Ectodermal cell (in vitro differentiated cells): ENCODE measurements at regions not wholly inside any gene's neighbourhood (a gene's known extent, or its start where the extent isn't known, plus 50 kb on each side); places are given as distances from the start of the nearest gene placed in this dataset.
"Not testable (repeated sequence)": the region's sequence is repeated elsewhere in the genome, so short reads cannot be mapped to it uniquely, and the experiment has no call there.

Experiments
- H3K27ac ChIP-seq: 2 replicates; pipeline ENCODE4 v1.7.0; 2013; ENCODE audit warnings: mild to moderate bottlenecking, low read depth, low read length; ENCODE audit not compliant: insufficient read depth, poor library complexity, severe bottlenecking
- H3K27me3 ChIP-seq: 2 replicates; pipeline ENCODE4 v1.7.0; 2013; ENCODE audit warnings: mild to moderate bottlenecking, low read length; ENCODE audit not compliant: insufficient read depth, control insufficient read depth, poor library complexity, severe bottlenecking
- H3K36me3 ChIP-seq: one replicate; pipeline ENCODE4 v1.7.0; 2013; ENCODE audit warnings: low read length; ENCODE audit not compliant: control insufficient read depth, insufficient read depth
- H3K4me1 ChIP-seq: one replicate; pipeline ENCODE4 v1.7.0; 2013; ENCODE audit warnings: low read length; ENCODE audit not compliant: control insufficient read depth, insufficient read depth
- H3K4me3 ChIP-seq: 2 replicates; pipeline ENCODE4 v1.7.0; 2013; ENCODE audit warnings: low read depth, low read length, control low read depth; ENCODE audit not compliant: insufficient read depth
- H3K9me3 ChIP-seq: 2 replicates; pipeline ENCODE4 v1.7.0; 2013; ENCODE audit warnings: mild to moderate bottlenecking, low read length, moderate library complexity; ENCODE audit not compliant: control insufficient read depth
- WGBS, 2 experiments: methylation state at CpG; one replicate each; pipeline ENCODE4 v1.1.7; 2013; ENCODE audit warnings: missing lambda C conversion rate in 2 of 2; 5-methylcytosine and 5-hydroxymethylcytosine counted together

GRCh38 chr5:67793418-67793817 lies 422.1 kb upstream of the PIK3R1 start:
- no peaks in the 10 kb centered on the region for H3K36me3 ChIP-seq
- no peaks in the 10 kb centered on the region for H3K9me3 ChIP-seq
- no peak overlapping the region for H3K4me3 ChIP-seq
- no peaks in the 10 kb centered on the region for H3K4me1 ChIP-seq
- no peak overlapping the region for H3K27ac ChIP-seq
- H3K27me3 ChIP-seq = no peaks in the 10 kb centered on the region
- WGBS, 2 experiments = 92 to 95% methylated on average over 1 of the region's 1 CpG

GRCh38 chr5:67792891-67793290 lies 422.7 kb upstream of the PIK3R1 start:
- Histone ChIP-seq H3K4me3 (no peak overlapping the region), H3K27ac (no peak overlapping the region), H3K36me3 (no peaks in the 10 kb centered on the region), H3K4me1 (no peaks in the 10 kb centered on the region), H3K27me3 (no peaks in the 10 kb centered on the region), H3K9me3 (no peaks in the 10 kb centered on the region)
- 81 to 93% methylated on average over 3 of the region's 3 CpGs for WGBS, 2 experiments

- H3K36me3 ChIP-seq = no peaks in the 10 kb centered on the region
- no peak overlapping the region for H3K4me3 ChIP-seq
- H3K9me3 ChIP-seq = no peaks in the 10 kb centered on the region
- no peak overlapping the region for H3K27ac ChIP-seq
- no peaks in the 10 kb centered on the region for H3K4me1 ChIP-seq
- H3K27me3 ChIP-seq = no peaks in the 10 kb centered on the region
- WGBS, 2 experiments = 88 to 93% methylated on average over 4 of the region's 4 CpGs
These were observed 425.2 kb upstream of the PIK3R1 start for GRCh38 chr5:67790390-67790789.

GRCh38 chr5:67779893-67780623 lies 435.5 kb upstream of the PIK3R1 start:
- not testable (repeated sequence) for H3K27me3 ChIP-seq, H3K9me3 ChIP-seq, H3K4me1 ChIP-seq, H3K27ac ChIP-seq, H3K36me3 ChIP-seq, H3K4me3 ChIP-seq
- WGBS, 2 experiments = 73 to 74% methylated on average over 19 of the region's 19 CpGs

GRCh38 chr5:67774786-67775185 lies 440.8 kb upstream of the PIK3R1 start:
- Histone ChIP-seq H3K27me3 (no peaks in the 10 kb centered on the region), H3K9me3 (no peaks in the 10 kb centered on the region), H3K4me1 (peaks cover 15% of the 10 kb centered on the region), H3K36me3 (no peaks in the 10 kb centered on the region), H3K27ac (no peak overlapping the region), H3K4me3 (no peak overlapping the region)
- 48 to 67% methylated on average over 2 of the region's 2 CpGs for WGBS, 2 experiments

GRCh38 chr5:67774267-67774552 lies 441.3 kb upstream of the PIK3R1 start:
- Histone ChIP-seq H3K36me3 (no peaks in the 10 kb centered on the region), H3K9me3 (no peaks in the 10 kb centered on the region), H3K27ac (no peak overlapping the region), H3K27me3 (no peaks in the 10 kb centered on the region), H3K4me1 (peaks cover 15% of the 10 kb centered on the region), H3K4me3 (no peak overlapping the region)
- WGBS, 2 experiments = 92 to 96% methylated on average over 2 of the region's 2 CpGs

- Histone ChIP-seq H3K27ac (no peak overlapping the region), H3K36me3 (no peaks in the 10 kb centered on the region), H3K27me3 (no peaks in the 10 kb centered on the region), H3K9me3 (no peaks in the 10 kb centered on the region), H3K4me1 (peaks cover 15% of the 10 kb centered on the region), H3K4me3 (no peak overlapping the region)
- WGBS, 2 experiments = 61 to 75% methylated on average over 3 of the region's 3 CpGs
These were observed 441.9 kb upstream of the PIK3R1 start for GRCh38 chr5:67773411-67774266.

GRCh38 chr5:67771791-67772190 lies 443.8 kb upstream of the PIK3R1 start:
- H3K36me3 ChIP-seq = no peaks in the 10 kb centered on the region
- WGBS, 2 experiments = 58 to 68% methylated on average over 2 to 4 of the region's 6 CpGs
- no peak overlapping the region for H3K27ac ChIP-seq
- no peaks in the 10 kb centered on the region for H3K9me3 ChIP-seq
- H3K27me3 ChIP-seq = no peaks in the 10 kb centered on the region
- H3K4me1 ChIP-seq = peaks cover 15% of the 10 kb centered on the region
- H3K4me3 ChIP-seq = no peak overlapping the region

- H3K9me3 ChIP-seq = no peaks in the 10 kb centered on the region
- no peak overlapping the region for H3K27ac ChIP-seq
- no peaks in the 10 kb centered on the region for H3K36me3 ChIP-seq
- 84 to 94% methylated on average over 2 of the region's 2 CpGs for WGBS, 2 experiments
- peaks cover 15% of the 10 kb centered on the region for H3K4me1 ChIP-seq
- no peaks in the 10 kb centered on the region for H3K27me3 ChIP-seq
- H3K4me3 ChIP-seq = no peak overlapping the region
These were observed 444.3 kb upstream of the PIK3R1 start for GRCh38 chr5:67771221-67771620.

GRCh38 chr5:67770431-67771025 lies 445.0 kb upstream of the PIK3R1 start:
- no peaks in the 10 kb centered on the region for H3K27me3 ChIP-seq
- 83 to 87% methylated on average over 5 of the region's 5 CpGs for WGBS, 2 experiments
- H3K36me3 ChIP-seq = no peaks in the 10 kb centered on the region
- no peak overlapping the region for H3K4me3 ChIP-seq
- no peak overlapping the region for H3K27ac ChIP-seq
- H3K9me3 ChIP-seq = no peaks in the 10 kb centered on the region
- H3K4me1 ChIP-seq = peaks cover 15% of the 10 kb centered on the region
